ENCODE measurements at regions not wholly inside any gene's neighbourhood (a gene's known extent, or its start where the extent isn't known, plus 50 kb on each side); places are given as distances from the start of the nearest gene placed in this dataset.

GRCh38 chr9:27853529-27853928, 280.2 kb upstream of the C9orf72 start:
- no peak for TF ChIP-seq CTCF (IDR thresholded peaks at IDR 0.05)
- Mint-ChIP-seq H3K27me3 (ENCODE audit: low read depth in 2 of 2) (no peaks in the 10 kb centered on the region), H3K9me3 (peaks cover 5 to 6% of the 10 kb centered on the region in 2 donors), H3K27ac (no peak overlapping the region), H3K4me3 (no peak overlapping the region), H3K36me3 (no peaks in the 10 kb centered on the region), H3K4me1 (no peaks in the 10 kb centered on the region)
- no peaks in the 10 kb centered on the region for H3K4me1 ChIP-seq (ENCODE audit: control insufficient read depth, insufficient read depth, low read length)
- no peak for DNase-seq
- no peaks in the 10 kb centered on the region for H3K27me3 ChIP-seq (ENCODE audit: control insufficient read depth, insufficient read depth, low read length)
- H3K27ac ChIP-seq (ENCODE audit: low read length) = no peak overlapping the region
- ATAC-seq = no peak
- H3K9me3 ChIP-seq (ENCODE audit: control insufficient read depth, insufficient read depth, low read length) = no peaks in the 10 kb centered on the region
- no peak overlapping the region for H3K4me3 ChIP-seq (ENCODE audit: low read length)
- no peaks in the 10 kb centered on the region for H3K36me3 ChIP-seq (ENCODE audit: control insufficient read depth, insufficient read depth, low read length)
- 79% methylated on average over 6 of the region's 6 CpGs for WGBS (ENCODE audit: insufficient coverage)
- intact Hi-C loops (cut with micrococcal nuclease) = no loop called here

- H3K27me3 ChIP-seq (ENCODE audit: control insufficient read depth, insufficient read depth, low read length) = no peaks in the 10 kb centered on the region
- H3K36me3 ChIP-seq (ENCODE audit: control insufficient read depth, insufficient read depth, low read length) = no peaks in the 10 kb centered on the region
- H3K9me3 ChIP-seq (ENCODE audit: control insufficient read depth, insufficient read depth, low read length) = no peaks in the 10 kb centered on the region
- no peak overlapping the region for H3K4me3 ChIP-seq (ENCODE audit: low read length)
- Mint-ChIP-seq H3K27me3 (ENCODE audit: low read depth in 2 of 2) (no peaks in the 10 kb centered on the region), H3K27ac (no peak overlapping the region), H3K4me1 (no peaks in the 10 kb centered on the region), H3K9me3 (peaks cover 6 to 7% of the 10 kb centered on the region in 2 donors), H3K36me3 (no peaks in the 10 kb centered on the region), H3K4me3 (no peak overlapping the region)
- H3K27ac ChIP-seq (ENCODE audit: low read length) = no peak overlapping the region
- H3K4me1 ChIP-seq (ENCODE audit: control insufficient read depth, insufficient read depth, low read length) = no peaks in the 10 kb centered on the region
- intact Hi-C loops (cut with micrococcal nuclease) = no loop called here
- DNase-seq = no peak
- no peak for ATAC-seq
- TF ChIP-seq CTCF (IDR thresholded peaks at IDR 0.05) = no peak
- WGBS (ENCODE audit: insufficient coverage) = 64% methylated on average over 2 of the region's 2 CpGs
Observed at GRCh38 chr9:27856054-27856453, 282.8 kb upstream of the C9orf72 start.

- DNase-seq = no peak
- Mint-ChIP-seq H3K27ac (no peak overlapping the region), H3K9me3 (peaks cover 6 to 7% of the 10 kb centered on the region in 2 donors), H3K4me3 (no peak overlapping the region), H3K4me1 (no peaks in the 10 kb centered on the region), H3K36me3 (no peaks in the 10 kb centered on the region), H3K27me3 (ENCODE audit: low read depth in 2 of 2) (no peaks in the 10 kb centered on the region)
- Histone ChIP-seq H3K36me3 (ENCODE audit: control insufficient read depth, insufficient read depth, low read length) (no peaks in the 10 kb centered on the region), H3K4me3 (ENCODE audit: low read length) (no peak overlapping the region), H3K9me3 (ENCODE audit: control insufficient read depth, insufficient read depth, low read length) (no peaks in the 10 kb centered on the region), H3K27me3 (ENCODE audit: control insufficient read depth, insufficient read depth, low read length) (no peaks in the 10 kb centered on the region), H3K27ac (ENCODE audit: low read length) (no peak overlapping the region), H3K4me1 (ENCODE audit: control insufficient read depth, insufficient read depth, low read length) (no peaks in the 10 kb centered on the region)
- ATAC-seq = no peak
- intact Hi-C loops (cut with micrococcal nuclease) = no loop called here
- WGBS (ENCODE audit: insufficient coverage) = no CpG with 5 or more reads among the region's 1 CpG
- no peak for TF ChIP-seq CTCF (IDR thresholded peaks at IDR 0.05)
Observed at GRCh38 chr9:27856748-27857147, 283.5 kb upstream of the C9orf72 start.

GRCh38 chr9:27861887-27862286, 288.6 kb upstream of the C9orf72 start:
- no peaks in the 10 kb centered on the region for H3K36me3 Mint-ChIP-seq
- no peaks in the 10 kb centered on the region for H3K36me3 ChIP-seq (ENCODE audit: control insufficient read depth, insufficient read depth, low read length)
- no peaks in the 10 kb centered on the region for H3K27me3 ChIP-seq (ENCODE audit: control insufficient read depth, insufficient read depth, low read length)
- no peak for TF ChIP-seq CTCF (IDR thresholded peaks at IDR 0.05)
- H3K9me3 ChIP-seq (ENCODE audit: control insufficient read depth, insufficient read depth, low read length) = no peaks in the 10 kb centered on the region
- no peak for DNase-seq
- no peak for ATAC-seq
- H3K9me3 Mint-ChIP-seq = peaks cover 3 to 5% of the 10 kb centered on the region in 2 donors
- no peak overlapping the region for H3K27ac ChIP-seq (ENCODE audit: low read length)
- intact Hi-C loops (cut with micrococcal nuclease) = no loop called here
- no peak overlapping the region for H3K4me3 Mint-ChIP-seq
- no peak overlapping the region for H3K27ac Mint-ChIP-seq
- no peaks in the 10 kb centered on the region for H3K4me1 Mint-ChIP-seq
- H3K27me3 Mint-ChIP-seq (ENCODE audit: low read depth in 2 of 2) = no peaks in the 10 kb centered on the region
- no peaks in the 10 kb centered on the region for H3K4me1 ChIP-seq (ENCODE audit: control insufficient read depth, insufficient read depth, low read length)
- WGBS (ENCODE audit: insufficient coverage) = 86% methylated on average over 1 of the region's 3 CpGs
- H3K4me3 ChIP-seq (ENCODE audit: low read length) = no peak overlapping the region
